ENCODE measurements at regions not wholly inside any gene's neighbourhood (a gene's known extent, or its start where the extent isn't known, plus 50 kb on each side); places are given as distances from the start of the nearest gene placed in this dataset.
"Not testable (repeated sequence)": the region's sequence is repeated elsewhere in the genome, so short reads cannot be mapped to it uniquely, and the experiment has no call there.

DNA sequence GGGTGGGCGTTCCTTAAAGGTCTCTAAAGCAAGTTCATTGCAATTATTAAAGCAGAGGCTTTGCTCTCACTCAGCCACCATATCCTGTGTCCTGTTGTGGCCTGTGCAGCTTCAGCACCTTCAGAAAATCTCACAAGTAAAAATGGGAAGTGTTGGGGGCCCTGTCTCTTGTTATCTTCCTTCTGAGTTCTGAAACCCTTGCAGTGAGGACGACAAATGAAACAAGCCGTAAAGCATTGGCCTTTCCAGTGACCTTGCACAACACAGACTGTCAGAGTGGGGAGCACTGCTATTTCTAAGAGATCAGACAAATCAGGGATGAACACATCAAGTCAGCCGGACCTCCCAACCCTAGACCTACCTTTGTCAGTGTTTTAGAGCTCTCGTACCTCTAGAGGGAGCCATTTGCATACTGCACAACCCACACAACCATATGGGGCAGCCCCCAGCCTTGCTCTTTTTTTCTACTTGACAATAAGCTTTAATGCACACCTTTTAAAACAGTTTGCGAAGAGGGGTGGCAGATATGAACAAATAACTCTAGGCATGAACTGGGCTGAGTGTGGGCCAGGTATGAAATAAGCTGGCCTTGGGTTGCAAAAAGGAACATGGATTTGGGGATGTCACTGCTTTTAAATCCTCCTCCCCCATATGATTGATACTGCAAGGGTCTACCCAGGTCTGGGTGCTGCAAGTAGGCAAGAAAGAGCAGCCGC lies 89.8 kb downstream of the KATNIP start:
- peak; percentile 15 for DNase-seq

DNA sequence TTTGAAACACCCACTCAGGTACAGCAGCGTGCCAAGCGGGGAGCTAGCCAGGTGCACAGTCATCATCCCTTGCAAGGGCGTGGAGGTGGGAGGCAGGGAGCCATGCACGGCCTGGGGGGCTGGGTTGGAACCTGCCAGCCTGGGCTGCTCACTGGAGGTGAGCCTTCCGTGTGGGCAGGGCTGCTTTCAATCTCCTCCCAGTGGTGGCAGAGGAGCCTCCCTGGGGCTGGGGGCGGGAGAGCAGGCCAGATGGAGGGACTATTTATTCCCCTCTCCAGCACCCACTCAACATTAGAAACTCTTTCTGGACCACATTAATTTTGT lies 90.3 kb downstream of the KATNIP start:
- no peak for DNase-seq

DNA sequence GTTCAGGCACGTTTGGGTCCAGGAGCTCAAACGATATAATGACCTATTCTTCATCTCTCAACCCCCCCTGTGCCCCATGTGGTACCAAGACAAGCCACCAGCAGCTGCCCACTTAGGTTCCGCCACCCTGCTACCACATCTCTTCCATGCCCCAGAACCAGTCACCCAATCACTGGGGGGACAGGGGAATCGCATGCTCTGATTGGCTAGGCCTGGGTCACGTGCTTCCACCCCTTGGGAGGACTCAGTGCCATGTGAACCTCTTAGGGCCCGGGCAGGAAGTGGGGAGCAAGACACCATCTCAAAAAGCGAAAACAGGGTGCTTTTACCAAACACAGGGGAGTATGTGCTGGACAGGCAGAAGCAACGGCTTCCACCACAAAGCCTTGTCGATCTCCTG lies 91.3 kb downstream of the KATNIP start:
- no peak for DNase-seq

DNA sequence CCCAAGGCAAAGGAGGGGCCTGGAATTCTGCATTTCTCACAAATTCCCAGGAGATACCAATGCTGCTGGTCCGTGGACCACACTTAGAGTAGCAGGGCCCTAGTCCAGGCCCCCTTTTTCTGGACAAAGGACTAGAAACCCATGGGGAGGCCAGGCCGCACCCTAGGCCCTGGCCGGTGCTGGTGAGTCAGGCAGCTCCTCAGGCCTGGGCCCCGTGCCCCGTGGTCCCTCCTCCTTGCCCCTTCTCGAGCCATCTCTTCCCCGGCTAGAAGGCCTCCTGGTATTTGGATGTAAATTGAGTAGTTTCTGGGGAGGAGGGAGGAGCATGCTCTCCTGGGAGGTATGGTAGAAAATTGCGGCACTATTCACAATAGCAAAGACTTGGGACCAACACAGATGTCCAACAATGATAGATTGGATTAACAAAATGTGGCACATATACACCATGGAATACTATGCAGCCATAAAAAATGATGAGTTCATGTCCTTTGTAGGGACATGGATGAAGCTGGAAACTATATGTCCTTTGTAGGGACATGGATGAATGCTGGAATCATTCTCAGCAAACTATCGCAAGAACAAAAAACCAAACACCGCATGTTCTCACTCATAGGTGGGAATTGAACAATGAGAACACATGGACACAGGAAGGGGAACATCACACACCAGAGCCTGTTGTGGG lies 91.9 kb downstream of the KATNIP start:
- DNase-seq = not testable (repeated sequence)

DNA sequence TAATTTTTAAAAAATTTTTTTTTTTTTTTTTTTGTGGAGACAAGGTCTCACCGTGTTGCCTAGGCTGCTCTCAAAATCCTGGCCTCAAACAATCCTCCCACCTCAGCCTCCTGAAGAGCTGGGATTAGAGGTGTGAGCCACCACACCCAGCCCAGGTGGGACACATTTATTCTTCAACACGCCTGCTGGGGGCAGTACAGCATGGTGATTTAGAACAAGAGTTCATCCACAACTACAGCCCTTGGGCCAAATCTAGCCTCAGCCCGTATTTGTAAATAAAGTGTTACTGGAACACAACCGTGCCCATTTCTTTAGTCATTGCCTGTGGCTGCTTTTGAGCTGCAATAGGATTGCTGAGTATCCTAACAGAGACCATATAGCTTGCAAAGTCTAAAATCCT lies 92.8 kb downstream of the KATNIP start:
- no peak for DNase-seq

DNA sequence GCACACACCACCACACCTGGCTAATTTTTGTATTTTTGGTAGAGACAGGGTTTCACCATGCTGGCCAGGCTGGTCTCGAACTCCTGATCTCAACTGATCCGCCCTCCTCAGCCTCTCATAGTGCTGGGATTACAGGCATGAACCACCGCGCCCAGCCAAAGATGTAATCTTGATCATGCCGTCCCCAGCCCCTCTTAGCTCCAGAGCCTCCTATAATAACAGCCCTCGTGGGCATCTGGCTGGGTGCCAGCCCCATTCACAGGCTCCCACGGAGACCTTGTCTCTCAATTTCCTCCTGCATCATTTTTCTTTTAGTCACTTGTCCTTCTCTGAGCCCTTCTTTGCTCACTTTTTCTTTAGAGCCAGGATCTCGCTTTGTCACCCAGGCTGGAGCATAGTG lies 94.2 kb downstream of the KATNIP start:
- DNase-seq = no peak

DNA sequence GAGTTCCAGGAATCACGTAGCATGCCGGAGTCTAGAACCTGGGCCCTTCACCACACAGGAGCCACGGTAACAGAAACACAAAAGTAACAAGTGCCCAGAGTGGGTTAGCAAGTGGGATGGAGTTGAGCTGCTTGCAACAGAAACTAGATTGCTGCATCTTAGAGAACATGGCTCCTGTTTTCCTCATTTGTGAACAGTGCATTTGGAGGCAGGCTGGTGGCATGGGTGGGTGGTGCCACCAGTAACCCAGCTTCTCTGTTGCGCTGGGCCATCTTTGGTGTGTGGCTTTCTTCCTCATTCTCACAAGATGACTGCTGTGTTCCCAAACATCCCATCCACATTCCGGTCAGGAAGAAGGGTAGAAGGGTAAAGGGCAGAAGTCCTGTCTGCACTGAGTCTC lies 95.5 kb downstream of the KATNIP start:
- no peak for DNase-seq

DNA sequence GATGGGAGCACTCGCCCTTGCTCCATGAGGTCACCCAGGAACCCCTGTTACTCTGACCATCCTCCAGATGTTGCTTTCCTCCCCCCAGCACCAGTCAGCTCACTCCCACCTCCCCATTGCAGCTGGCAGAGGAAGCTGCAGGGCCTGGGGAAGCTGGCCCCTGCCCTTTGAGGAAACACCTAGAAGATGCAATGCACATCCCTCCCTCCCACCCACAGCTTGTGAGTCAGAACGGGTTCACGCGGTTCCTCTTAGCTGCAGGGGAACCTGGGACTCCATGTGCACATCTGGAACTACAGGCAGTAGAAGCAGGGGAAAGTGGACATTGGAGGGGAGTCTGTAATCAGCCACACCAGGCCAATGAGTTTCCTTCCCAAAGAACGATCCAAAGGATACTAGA lies 96.9 kb downstream of the KATNIP start:
- DNase-seq = no peak

DNA sequence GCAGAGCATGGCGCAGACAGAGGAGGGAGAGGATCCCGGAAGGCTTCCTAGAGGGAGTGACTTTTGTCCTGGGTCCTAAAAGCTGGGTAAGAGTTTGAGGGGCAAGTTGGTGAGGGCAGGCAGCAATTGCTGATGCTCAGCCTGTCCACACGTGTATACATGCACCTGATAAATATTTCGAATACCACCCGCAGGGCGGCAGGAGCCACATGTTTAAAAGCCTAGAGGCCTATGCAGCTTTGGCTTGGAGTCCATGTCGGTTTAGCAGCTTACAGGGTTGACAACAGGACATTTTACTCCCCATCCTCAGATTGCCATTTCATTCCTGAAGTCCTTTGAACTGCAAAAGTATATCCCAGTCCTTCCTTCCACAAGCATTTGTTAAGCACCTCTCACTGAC lies 99.1 kb downstream of the KATNIP start:
- DNase-seq = no peak

DNA sequence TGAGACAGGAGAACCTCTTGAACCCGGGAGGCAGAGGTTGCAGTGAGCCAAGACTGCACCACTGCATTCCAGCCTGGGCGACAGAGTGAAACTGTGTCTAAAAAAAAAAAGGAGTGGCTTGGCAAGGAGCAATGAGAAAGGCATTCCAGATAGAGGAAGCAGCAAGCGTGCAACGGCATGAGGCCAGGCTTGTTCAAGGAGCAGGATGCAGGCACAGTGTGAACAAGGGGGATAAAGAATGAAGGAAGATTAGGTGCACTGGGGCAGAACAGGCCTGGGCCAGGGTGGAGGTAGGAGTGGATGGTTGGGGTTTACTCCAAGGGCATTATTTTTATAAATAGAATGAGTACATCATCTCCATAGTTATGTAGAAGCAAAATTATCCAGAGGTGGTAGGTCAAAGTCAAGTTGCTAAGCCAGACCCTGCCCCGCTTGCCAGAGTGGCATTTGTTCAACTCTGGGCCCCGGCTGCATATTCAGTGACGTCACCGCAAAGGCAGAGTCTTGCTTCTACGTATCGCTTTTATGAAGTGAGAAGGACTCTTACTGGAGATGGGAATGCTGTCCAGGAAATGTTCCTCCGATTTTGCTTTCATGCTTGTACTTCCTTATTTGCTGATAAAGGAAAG lies 100.2 kb downstream of the KATNIP start:
- no peak for DNase-seq

DNA sequence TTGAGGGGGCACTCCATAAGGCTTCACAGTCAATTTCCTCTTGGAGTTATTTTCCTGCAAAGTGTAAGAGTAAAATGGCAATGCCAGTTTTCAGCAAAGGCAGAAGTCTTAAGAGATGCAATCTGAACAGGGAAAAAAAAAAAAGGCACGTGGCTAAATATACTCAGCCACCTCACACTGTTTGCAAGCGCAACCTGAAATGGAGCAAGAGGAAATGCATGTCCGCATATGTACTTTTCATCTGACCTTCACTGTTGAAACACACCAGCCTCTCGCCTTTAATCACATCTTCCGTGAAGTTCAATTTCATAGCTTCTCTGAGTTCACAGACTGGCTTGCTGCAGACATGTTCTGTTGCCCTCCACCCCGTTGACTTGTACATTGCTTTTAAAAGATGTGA lies 101.4 kb downstream of the KATNIP start:
- DNase-seq = no peak

DNA sequence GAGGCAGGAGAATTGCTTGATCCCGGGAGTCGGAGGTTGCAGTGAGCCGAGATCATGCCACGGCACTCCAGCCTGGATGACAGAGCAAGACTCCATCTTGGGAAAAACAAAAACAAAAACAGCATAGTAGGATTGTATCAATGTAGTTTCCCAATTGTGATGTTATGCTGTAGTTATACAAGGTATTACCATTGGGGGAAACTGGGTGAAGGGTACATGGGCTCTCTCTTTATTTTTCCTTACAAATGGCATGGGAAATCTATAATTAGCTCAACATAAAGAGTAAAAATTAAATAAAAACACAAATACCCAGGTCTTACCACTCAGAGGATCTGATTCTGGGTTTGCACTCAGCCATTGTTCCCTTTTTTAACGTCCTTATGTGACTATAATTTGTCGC lies 107.9 kb downstream of the KATNIP start:
- DNase-seq = no peak

DNA sequence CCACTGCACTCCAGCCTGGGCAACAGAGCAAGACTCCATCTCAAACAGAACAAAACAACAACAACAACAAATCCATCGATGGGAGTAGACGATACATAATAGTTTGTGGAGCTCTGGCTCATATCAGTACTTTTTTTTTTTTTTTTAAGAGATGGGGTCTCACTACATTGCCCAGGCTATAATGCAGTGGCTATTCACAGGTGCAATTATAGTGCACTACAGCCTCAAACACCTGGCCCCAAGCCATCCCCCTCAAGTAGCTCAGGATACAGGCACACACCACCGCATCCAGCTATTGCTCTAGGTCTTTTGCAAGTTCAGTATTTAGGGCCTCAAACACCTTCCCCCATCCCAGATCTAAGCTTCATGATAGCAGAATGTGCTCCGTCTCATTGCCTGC lies 110.6 kb downstream of the KATNIP start:
- no peak for DNase-seq

DNA sequence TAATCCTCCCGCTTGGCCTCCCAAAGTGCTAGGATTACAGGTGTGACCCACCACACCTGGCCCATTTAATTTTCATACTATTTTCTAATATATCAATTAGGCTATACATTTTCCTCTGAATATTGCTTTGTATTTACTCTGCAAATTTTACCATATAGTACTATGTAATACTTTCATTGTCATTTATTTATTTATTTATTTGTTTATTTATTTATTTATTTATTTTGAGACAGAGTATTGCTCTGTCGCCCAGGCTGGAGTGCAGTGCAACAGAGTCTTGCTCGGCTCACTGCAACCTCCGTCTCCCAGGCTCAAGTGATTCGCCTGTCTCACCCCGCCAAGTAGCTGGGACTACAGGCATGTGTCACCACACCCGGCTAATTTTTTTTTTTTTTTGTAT lies 113.3 kb downstream of the KATNIP start:
- not testable (repeated sequence) for DNase-seq

DNA sequence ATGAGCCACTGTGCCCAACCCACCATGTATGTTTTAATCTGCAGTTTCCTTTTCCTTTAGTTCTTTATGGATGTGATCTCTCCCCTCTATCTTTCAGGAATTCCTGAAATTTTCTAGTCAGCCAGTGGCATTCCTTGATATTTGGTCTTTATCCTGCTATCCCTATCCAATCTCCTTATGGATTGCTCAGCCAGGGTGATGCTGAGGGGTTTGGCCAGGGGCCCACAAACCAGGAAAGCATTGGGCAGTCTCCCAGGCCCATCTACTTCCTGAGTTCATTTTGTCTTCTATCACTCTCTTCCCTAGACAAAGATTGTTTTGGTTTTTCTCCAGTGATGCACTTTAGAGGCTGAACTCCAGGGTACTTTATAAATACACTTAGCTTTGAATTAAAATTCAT lies 115.9 kb downstream of the KATNIP start:
- DNase-seq = no peak

DNA sequence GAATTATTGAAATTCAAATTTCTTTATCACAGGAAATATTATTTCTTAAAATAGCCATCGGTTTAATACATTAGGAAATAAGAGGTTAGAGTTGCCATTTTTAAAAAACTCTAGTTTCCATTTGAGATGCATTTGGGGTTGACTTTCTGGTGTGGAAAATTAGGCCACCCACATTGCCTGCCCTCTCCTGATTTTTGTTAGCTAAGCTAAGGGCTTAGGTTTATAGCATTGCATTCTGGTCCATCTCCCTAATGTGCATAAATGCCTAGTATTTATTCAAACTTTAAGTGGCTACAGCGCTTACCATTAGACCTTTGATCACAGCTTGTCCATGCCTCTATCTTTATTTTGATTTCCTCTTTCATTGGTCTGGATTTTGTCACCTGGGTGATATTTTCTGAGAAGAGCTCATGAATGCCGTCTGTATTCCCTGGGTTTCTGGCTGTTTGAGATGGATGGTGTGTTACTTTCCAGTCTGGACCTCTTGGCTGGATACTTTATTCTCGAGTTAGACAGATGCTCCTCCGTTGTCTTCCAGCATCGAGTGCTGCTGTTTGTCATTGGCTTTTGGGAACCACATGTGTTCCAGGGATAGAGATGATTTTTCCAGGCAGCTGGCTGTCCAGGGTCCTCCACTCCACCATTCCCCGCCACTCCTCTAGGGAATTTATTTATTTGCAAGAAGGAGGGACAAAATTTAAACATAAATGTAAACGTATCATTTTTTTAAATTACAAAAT lies 120.3 kb downstream of the KATNIP start:
- no peak for DNase-seq

DNA sequence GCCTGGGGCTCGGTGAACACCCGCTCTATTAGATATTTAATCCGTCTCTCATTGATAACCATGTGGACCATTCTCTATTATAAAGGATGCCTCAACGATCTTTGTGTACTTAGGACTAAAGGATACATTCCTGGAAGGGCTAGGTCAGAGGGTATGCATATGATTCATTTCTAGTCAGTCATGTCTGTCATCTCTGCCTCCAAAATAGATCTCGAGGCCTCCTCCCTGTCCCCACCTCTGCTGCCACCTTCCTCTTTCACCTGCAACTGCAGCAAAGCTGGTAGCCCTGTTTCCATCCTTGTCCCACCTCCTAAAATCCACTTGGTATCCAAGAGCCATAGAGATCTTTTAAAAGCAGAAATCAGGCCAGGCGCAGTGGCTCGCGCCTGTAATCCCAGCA lies 121.5 kb downstream of the KATNIP start:
- DNase-seq = no peak

DNA sequence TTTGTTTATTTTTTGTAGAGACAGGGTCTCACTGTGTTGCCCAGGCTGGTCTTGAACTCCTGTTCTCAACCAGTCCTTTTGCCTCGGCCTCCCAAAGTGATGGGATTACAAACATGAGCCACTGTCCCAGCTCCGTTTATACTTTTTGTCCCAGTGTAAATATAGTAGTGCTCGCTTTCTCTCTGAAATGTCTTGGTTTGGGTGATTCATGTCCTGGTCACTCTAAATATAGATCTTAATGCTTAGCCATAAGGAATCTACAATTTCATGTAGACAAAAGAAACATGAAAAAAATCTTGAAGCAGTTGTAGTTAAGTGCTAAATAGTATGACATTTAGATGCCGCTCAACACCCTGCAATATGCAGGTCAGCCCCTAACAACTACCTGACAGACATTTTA lies 126.9 kb downstream of the KATNIP start:
- DNase-seq = no peak

DNA sequence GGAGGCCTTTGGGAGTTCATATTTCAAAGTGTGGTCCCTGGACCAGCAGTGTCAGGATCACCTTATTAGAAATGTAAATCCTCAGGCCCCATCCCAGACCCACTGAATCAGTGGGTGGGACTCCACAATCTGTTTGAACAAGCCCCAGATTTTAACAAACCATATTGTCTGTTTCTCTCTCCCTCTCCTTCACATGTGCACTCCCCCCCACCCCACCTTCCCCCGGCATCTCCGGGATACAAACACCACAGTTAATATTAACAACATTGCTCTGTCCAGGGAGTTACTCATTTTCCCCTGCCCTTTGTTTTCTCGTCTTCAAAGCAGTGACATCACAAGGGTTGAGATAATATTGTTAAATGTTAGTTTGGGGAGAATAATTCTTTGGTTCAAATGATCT lies 127.3 kb downstream of the KATNIP start:
- no peak for DNase-seq

DNA sequence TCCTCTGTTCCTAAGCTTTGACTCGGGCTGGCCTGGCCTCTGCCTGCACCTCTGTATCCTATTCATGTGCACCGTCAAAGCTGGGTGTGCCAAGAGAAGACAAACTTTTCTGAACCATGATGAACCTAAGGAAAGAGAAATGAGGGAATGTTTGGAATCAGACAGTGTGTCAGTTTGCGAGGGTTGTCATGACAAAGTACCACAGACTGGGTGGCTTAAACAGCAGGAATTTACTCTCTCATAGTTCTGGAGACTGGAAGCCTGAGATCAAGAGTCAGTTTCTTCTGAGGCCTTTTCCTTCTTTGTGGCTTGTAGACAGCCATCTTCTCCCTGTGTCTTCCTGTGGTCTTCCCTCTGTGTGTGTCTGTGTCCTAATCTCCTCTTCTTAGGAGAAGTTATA lies 129.0 kb downstream of the KATNIP start:
- DNase-seq = no peak

DNA sequence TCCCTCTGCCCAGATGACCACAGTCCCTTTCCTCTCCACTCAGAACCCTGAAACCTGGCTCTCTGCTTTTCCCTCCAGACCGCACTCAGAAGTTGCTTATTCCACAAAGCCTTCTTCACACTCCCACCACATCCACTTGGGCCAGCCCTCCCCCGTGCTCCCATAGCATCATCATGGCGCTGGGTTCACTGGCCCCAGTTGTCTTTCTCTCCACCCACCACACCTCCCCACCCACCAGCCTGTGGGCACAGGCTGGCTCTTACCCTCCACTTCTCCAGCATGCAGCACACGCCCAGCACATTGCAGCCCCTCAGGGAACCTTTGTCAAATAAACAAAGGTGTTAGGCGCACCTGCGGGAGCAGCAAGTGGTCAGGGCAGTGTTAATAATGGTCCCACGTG lies 130.0 kb downstream of the KATNIP start:
- no peak for DNase-seq

DNA sequence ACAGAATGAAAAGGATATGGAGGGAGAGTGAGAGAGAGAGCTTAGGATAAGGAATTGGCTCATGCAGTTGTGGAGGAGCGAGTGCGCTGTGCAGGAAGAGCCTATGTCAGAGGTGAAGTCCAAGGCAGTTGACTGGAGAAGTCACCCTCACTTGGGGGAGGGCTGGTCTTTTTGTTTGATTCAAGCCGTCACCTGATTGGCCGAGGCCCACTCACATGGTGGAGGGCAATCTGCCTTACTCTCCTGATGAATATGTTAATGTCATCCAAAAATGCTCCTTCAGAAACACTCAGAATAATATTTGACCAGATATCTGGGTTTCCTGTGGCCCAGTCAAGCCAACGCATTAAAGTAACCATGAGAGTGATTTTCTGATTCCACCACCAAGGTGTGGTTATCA lies 131.7 kb downstream of the KATNIP start:
- no peak for DNase-seq

DNA sequence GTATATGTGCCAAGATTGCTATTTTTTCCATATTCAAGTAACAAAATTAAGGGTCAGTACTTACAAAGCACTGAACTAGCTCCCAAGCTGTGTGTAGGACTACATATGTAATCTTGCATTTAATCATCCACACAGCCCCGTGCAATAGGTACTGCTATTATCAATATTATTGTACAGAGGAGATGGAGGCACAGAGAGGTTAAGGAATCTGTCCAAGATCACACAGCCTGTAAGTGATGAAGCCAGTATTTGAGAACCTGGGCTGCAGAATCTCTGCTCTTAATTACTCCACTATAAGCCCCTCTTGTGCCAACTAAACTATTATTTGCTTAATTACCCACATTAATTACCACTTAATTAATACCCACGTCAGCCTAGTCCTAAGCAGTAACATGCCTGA lies 134.1 kb downstream of the KATNIP start:
- no peak for DNase-seq

DNA sequence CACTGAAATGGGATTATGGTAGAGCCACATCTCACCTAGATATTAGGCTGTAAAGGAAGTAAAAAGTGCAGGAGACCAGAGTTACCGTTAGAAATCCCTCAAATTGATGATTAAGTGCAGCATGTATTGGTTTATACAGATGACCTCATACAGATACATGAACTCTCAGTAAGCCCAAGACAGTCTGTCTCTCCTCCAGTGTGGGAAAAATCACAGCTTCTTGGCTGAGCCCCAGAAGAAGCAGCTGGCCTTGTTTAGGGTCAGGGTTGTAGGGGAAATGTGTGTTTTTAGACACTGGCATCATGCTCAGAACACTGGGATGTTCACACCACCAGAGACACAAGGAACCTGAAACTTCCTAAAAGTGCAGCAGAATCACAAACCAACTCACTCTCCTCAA lies 135.9 kb downstream of the KATNIP start:
- no peak for DNase-seq
